K562 (cell line): ENCODE measurements at regions not wholly inside any gene's neighbourhood (a gene's known extent, or its start where the extent isn't known, plus 50 kb on each side); places are given as distances from the start of the nearest gene placed in this dataset.

Source experiments
- BRF1 ChIP-seq: IDR thresholded peaks from 3 replicates; pipeline ENCODE4 v1.6.1; 2011; ENCODE audit warnings: borderline replicate concordance, mild to moderate bottlenecking; ENCODE audit not compliant: insufficient read length; ENCODE audit errors: extremely low read depth
- CREM ChIP-seq: IDR thresholded peaks from 2 replicates; pipeline ENCODE4 v1.6.1; 2014; ENCODE audit warnings: antibody characterized with exemption, low read depth
- FOXA3 ChIP-seq, 2 experiments: fragments of 450-650 bp in 1 of 2; sonication (generic) in 1 of 2; formaldehyde crosslinking; IDR thresholded peaks in 1 of 2; conservative IDR thresholded peaks in 1 of 2; 2 replicates each; pipeline versions ENCODE4 v1.4.0 to v1.8.0; 2020 to 2022; ENCODE audit warnings: mild to moderate bottlenecking in 2 of 2, missing genetic modification reagents in 1 of 2
- MEF2A ChIP-seq: IDR thresholded peaks from 2 replicates; pipeline ENCODE4 v1.6.1; 2011; ENCODE audit warnings: low read depth, mild to moderate bottlenecking, low read length, moderate library complexity; ENCODE audit not compliant: control insufficient read depth
- NFIX ChIP-seq: fragments of 250-450 bp; sonication (Bioruptor Pico); IDR thresholded peaks from 2 replicates; pipeline ENCODE4 v1.4.0; 2020; ENCODE audit warnings: low read depth, mild to moderate bottlenecking, moderate library complexity
- RB1 ChIP-seq: fragments of 450-650 bp; IDR thresholded peaks from 2 replicates; pipeline ENCODE4 v1.6.1; 2017; ENCODE audit warnings: low read depth, mild to moderate bottlenecking
- SAFB ChIP-seq: fragments of 200-400 bp; formaldehyde crosslinking; IDR thresholded peaks from 2 replicates; pipeline ENCODE4 v1.6.1; 2017; ENCODE audit warnings: low read depth, low read length, borderline replicate concordance
- SMC3 ChIP-seq: conservative IDR thresholded peaks from 2 replicates; pipeline ENCODE4 v1.6.1; 2011; ENCODE audit warnings: low read depth, low read length, improper control_type of control experiment; ENCODE audit not compliant: insufficient read depth
- TF ChIP-seq, protein P1 (sequence below): fragments of 250-450 bp; sonication (Bioruptor Pico); IDR thresholded peaks from 2 replicates; pipeline ENCODE4 v1.5.0; 2021; ENCODE audit warnings: mild to moderate bottlenecking, moderate library complexity
- TF ChIP-seq, protein P2 (sequence below): fragments of 250-450 bp; sonication (Bioruptor Pico); IDR thresholded peaks from 2 replicates; pipeline ENCODE4 v1.5.0; 2020; ENCODE audit warnings: mild to moderate bottlenecking

DNA sequence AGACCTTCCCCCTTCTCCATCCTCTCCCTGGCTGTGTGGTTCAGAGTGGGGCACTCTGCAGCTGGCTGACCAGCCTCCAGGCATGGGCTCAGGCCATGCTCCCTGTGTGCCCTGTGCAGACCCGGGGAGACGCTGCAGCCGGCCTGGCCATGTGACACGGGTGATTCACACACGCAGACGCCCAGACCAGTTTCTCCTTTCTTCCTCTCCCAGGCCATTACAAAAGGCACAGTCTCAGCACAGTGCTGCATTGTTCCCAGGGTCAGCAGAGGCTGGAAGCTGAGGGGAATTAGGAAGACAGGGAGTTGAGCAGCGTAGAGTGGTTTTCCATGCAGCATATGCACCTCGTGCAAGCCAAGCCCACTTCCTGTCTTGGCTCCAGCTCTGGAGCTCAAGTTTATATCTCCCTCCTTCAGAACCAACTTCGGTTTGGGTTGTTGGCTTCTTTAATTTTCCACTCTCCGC is 288.5 kb downstream of the TNS1 start (continued):
- TF ChIP-seq, protein P1, sequence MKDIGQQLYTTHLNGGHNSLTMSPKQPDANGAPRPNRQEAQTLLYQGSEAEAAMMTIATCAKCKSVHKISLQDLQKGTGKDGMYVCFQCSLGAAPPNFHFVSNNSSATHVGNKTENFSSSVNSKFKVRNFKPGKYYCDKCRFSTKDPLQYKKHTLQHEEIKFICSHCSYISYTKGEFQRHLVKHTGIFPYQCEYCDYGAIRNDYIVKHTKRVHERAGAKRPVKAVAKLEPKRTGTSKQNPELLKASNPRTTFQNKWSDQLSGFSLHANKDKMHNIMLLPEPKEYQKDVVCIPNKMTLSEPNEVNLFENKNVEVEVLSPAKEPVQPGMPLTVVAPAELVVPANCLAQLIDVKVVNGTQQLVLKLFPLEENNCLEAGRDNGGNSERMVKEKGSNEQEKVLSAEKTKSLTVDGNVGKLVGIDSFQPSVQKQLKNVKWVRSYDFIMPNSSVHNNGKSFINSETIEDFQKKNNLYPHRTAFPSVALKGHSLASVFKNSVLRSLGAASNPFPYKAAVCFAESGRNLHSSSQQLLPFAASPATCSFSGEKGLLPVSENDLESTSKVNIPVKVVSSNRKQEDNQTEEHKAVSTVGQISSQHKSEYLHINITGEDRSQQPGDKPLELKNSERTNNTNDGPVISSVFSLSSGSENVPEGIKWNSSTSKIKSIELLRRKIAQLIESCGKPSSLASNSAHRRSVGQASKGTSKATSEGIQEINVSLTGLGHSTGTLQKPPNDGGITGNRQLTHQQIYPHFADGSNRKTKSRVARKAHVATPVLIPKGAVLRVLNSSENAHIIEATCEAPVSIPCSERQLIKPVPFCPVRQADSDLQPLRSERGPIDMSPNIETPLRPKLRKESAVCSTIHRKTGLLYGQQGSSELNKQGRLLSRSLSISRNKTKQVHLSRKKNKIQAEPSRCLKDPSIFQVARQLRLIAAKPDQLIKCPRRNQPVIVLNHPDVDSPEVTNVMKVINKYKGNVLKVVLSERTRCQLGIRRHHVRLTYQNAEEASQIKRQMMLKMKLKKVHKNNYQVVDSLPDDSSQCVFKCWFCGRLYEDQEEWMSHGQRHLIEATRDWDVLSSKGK = no peak
- TF ChIP-seq RB1 (no peak), BRF1 (no peak), SMC3 (no peak), FOXA3 (CRISPR knock-in tag; conservative IDR thresholded peaks at IDR 0.05 in 1 of 2, IDR thresholded peaks at IDR 0.05 in 1 of 2) (no peak), MEF2A (no peak), CREM (no peak), SAFB (no peak), NFIX (CRISPR knock-in tag) (no peak)
- TF ChIP-seq, protein P2, sequence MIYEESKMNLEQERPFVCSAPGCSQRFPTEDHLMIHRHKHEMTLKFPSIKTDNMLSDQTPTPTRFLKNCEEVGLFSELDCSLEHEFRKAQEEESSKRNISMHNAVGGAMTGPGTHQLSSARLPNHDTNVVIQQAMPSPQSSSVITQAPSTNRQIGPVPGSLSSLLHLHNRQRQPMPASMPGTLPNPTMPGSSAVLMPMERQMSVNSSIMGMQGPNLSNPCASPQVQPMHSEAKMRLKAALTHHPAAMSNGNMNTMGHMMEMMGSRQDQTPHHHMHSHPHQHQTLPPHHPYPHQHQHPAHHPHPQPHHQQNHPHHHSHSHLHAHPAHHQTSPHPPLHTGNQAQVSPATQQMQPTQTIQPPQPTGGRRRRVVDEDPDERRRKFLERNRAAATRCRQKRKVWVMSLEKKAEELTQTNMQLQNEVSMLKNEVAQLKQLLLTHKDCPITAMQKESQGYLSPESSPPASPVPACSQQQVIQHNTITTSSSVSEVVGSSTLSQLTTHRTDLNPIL (CRISPR knock-in tag) = no peak
